ENCODE measurements at regions not wholly inside any gene's neighbourhood (a gene's known extent, or its start where the extent isn't known, plus 50 kb on each side); places are given as distances from the start of the nearest gene placed in this dataset.
"Not testable (repeated sequence)": the region's sequence is repeated elsewhere in the genome, so short reads cannot be mapped to it uniquely, and the experiment has no call there.

GRCh38 chr19:30681162-30682100 lies 309.2 kb downstream of the ZNF536 start:
- DNase-seq (ENCODE audit: low read depth): no peak

DNA sequence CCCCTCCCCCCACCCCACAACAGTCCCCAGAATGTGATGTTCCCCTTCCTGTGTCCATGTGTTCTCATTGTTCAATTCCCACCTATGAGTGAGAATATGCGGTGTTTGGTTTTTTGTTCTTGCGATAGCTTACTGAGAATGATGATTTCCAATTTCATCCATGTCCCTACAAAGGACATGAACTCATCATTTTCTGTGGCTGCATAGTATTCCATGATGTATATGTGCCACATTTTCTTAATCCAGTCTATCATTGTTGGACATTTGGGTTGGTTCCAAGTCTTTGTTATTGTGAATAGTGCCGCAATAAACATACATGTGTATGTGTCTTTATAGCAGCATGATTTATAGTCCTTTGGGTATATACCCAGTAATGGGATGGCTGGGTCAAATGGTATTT lies 308.2 kb downstream of the ZNF536 start:
- DNase-seq (ENCODE audit: low read depth): not testable (repeated sequence)

DNA sequence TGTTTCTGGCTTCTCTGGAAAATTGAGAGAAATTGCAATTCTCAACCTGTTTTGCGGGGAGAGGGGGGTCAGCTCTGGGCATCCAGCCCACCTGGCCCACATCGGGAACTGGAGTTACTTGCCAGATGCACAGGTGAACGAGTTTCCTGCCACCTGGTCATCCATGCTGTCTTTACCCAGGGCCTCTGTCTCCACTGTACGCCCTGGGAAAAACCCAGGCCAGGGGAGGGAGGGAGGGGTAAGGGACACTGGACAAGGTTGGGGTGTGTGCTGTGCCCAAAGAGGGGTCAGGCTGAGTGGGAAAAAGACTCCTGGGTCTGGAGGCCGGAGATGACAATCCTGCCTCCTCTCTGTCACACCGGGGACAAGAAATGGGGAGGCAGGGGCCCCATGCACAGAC lies 307.6 kb downstream of the ZNF536 start:
- DNase-seq (ENCODE audit: low read depth): no peak

- DNase-seq (ENCODE audit: low read depth): no peak
These were observed 307.0 kb downstream of the ZNF536 start for GRCh38 chr19:30679153-30679702.

- DNase-seq (ENCODE audit: low read depth): no peak
These were observed 306.0 kb downstream of the ZNF536 start for GRCh38 chr19:30678168-30678567.

- DNase-seq (ENCODE audit: low read depth): no peak
These were observed 305.5 kb downstream of the ZNF536 start for GRCh38 chr19:30677702-30678101.

- no peak for DNase-seq (ENCODE audit: low read depth)
These were observed 305.0 kb downstream of the ZNF536 start for GRCh38 chr19:30676990-30677679.

GRCh38 chr19:30675086-30675485 lies 302.9 kb downstream of the ZNF536 start:
- no peak for DNase-seq (ENCODE audit: low read depth)

DNA sequence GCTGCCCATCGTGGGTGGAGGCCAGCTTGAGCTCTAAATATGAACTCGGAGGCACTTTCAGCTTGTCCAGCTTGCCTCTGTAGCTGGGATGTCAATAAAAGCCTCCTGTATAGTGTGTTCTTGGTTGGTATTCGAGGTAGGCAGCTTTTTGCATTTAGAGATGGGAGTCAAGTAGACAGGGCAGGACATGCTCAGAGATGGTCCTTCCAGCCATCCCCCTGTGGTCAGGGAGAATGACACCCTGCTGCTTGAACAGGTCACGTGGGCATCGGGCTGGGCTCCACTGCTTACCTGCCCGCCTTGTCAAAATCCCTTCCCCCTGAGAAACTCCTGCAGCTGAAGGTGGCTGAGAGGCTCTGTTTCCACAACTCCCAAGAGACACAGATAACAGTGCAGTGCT lies 302.5 kb downstream of the ZNF536 start:
- DNase-seq (ENCODE audit: low read depth): no peak

- no peak for DNase-seq (ENCODE audit: low read depth)
These were observed 301.2 kb downstream of the ZNF536 start for GRCh38 chr19:30673336-30673735.

- no peak for DNase-seq (ENCODE audit: low read depth)
These were observed 300.7 kb downstream of the ZNF536 start for GRCh38 chr19:30672926-30673325.

GRCh38 chr19:30671622-30672051 lies 299.5 kb downstream of the ZNF536 start:
- no peak for DNase-seq (ENCODE audit: low read depth)

DNA sequence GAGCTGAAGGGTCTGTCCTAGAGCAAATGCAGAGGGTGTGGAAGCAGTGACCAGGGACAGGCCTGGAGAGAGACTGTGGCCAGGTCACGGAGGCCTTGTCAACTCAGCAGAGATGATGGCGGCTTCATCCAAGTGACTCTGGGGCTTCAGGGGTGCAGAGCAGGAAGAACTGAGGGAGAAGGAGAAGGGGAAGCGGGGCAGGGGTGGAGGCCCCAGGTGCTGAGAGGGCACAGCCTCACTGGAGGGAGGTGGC lies 299.1 kb downstream of the ZNF536 start:
- no peak for DNase-seq (ENCODE audit: low read depth)

DNA sequence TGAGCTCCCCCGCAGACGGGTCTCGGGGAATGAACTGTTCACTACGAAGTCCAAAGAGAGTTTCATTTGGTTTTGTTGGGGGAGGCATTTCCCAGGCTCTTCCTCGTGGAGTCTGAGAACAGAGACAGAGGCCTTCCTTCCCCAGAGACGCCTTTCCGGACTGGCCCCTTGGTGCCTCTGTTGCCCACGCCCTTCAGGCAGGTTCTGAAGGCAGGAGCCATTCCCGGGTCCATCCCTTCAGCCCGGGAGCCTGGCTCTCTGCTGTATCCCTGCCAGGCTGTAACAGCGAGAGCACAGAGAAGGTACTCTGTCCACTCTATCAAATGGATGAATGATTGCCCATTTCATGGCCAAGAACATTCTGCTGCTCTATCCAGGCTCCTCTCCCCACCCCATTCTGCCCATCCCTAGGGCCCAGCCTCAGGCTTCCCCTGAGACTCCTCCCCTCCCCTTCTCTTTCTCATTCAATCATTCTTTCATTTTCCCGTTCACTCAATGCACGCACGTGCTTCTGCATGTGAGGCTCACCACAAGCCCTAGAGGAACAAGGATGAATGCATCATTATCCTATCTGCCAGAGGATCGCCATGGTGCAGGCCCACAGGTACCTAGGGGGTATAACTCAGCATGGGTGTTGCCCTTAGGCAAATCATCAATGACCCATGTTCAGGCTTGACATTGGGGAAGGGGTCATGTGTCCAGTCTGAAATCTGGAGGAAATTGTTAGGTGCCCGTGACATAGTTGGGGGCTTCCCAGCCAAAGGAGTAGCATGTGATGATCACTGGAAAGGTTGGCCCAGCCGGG lies 298.6 kb downstream of the ZNF536 start:
- DNase-seq (ENCODE audit: low read depth): no peak

DNA sequence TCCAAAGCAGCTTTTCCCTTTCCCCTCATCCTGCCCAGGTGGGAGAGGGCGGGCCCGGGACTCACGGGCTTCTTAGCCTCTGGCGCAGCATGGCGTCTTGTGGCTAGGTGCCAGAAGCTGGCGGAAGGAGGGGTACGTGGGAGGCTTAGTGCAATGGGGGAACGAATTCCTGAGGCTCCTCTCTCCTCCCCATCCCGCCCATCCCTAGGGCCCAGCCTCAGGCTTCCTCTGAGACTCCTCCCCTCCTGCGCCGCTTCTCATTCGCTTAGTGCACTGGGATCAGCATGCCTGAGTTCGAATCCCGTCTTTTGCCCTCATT lies 297.8 kb downstream of the ZNF536 start:
- no peak for DNase-seq (ENCODE audit: low read depth)

DNA sequence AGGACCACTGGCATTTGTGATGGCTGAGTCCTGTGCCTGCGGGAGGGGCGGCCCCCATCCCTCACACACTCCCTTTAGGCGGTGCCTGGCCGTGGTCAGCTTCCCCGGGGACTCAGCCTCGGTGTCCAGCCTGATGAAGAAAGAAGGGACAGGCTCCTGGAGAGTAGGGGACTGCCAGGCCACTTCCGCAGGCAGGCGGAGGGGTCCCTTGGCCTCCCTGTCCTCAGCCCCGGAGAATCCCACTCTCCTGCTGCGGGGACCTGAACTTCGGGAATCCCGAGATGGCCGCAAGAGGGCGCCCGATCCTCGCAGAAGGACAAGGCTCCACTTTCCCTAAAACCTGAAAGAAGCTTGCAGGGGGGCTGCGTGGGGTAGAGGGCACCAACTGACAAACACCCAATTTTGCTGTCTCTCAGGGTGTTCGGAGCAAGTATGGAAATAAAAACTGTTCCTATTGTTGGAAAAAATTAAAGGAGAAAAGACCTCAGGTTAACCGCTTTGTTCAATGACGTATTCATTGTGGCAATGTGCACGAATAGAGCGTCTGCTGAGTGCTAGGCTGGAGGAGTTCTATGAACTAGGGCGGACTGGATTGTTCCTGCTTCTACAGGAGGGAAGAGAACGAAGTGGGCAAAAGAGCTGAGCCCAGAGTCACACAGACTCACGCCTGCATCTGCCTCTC lies 297.3 kb downstream of the ZNF536 start:
- DNase-seq (ENCODE audit: low read depth): no peak

- no peak for DNase-seq (ENCODE audit: low read depth)
These were observed 296.5 kb downstream of the ZNF536 start for GRCh38 chr19:30668521-30669155.

DNA sequence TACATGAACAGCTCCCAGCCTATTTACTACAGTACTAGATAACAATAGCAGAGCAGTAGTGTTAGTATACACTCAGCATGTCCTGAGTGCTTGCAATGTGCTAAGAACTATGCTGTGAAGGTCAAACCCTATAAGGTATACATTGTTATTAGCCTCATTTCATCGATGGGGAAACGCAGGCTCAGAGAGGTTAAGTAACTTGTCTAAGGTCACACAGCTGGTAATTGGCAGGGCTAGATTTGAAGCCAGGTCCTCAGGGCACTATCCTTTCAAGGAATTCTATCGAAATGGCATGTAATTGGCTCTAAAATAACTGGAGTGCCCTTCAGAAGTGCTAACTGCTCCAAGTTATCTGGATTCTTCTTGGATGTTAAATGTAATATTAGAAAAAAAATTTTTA lies 295.6 kb downstream of the ZNF536 start:
- DNase-seq (ENCODE audit: low read depth): no peak

DNA sequence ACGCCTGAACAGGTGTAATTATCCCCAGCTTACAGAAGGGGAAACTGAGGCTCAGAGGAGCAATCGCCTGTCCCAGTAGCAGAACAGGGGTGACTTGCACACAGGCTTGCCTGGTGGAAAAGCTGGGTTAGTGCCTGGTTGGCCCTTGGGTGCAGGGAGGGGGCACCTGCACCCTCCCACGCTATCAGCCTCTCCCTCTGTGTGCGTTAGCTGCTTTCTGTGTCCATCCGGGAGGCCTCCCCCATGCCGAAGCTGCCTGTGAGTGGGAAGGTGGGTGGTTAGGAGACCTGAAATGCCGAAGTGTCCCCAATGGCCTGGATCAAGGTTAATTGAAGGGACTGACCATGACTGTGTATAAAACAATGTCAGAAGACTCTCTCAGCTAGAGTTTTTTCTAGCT lies 295.0 kb downstream of the ZNF536 start:
- no peak for DNase-seq (ENCODE audit: low read depth)

DNA sequence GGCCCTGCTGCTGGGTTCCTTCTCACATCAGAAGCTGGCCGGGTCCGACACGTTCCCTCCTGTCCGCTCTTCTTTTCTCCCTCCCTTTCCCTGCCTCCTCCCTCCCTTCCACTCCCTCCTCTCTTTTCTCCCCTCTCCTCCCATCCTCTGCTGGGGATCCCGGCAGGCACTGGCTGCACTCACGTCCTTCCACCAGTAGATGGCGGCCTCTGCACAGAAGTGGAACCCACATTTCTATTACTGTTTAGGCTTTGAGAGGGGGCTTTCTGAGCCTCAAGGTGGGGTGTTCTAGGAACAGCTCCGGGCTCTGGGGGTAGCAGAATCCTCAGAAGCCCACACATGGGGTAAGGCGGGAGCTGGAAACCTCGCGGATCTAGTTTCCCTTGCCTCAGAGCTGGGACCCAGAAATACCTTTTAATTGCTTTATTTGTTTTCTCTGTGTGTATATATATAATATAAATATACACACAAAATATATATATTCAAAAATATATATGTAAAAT lies 294.2 kb downstream of the ZNF536 start:
- no peak for DNase-seq (ENCODE audit: low read depth)

DNA sequence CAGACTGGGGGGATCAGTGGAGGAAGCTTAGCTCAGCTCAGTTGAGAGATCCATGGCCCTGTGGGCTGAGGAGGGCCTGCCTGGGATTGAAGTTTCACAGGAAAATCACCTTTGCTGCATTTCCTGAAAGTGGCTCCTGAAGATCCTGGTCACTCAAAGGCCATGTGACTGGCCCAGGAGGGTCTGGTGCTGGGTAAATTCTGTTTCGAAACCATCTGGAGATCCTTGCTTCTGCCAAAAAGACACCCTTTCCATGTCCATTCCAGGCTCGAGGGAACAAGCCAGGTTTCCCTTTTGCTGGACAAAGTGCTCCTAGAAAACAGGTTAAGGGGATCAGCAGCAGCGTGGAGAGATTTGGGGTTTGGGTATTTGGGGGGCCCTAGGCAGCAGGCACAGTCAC lies 293.3 kb downstream of the ZNF536 start:
- no peak for DNase-seq (ENCODE audit: low read depth)

Measured in GM04504 (cell line).